ENCODE measurements at regions not wholly inside any gene's neighbourhood (a gene's known extent, or its start where the extent isn't known, plus 50 kb on each side); places are given as distances from the start of the nearest gene placed in this dataset.

GRCh38 chr19:56964410-56964920 lies 123.9 kb upstream of the PEG3 start:
- Histone ChIP-seq H3K36me3 (ENCODE audit: control insufficient read depth in 2 of 3, insufficient read depth in 3 of 3, low read length in 3 of 3) (no peaks in the 10 kb centered on the region), H3K27ac (ENCODE audit: low read depth in 2 of 2, low read length in 2 of 2) (no peak overlapping the region), H3K4me1 (ENCODE audit: control insufficient read depth in 2 of 3, insufficient read depth in 2 of 3, low read depth in 1 of 3, low read length in 3 of 3) (peaks cover 0 to 9% (median 4%) of the 10 kb centered on the region in 3 donors), H3K4me3 (ENCODE audit: low read length in 3 of 3) (no peak overlapping the region), H3K9ac (ENCODE audit: low read length in 3 of 3) (no peak overlapping the region), H3K27me3 (ENCODE audit: control insufficient read depth, insufficient read depth, low read length) (no peaks in the 10 kb centered on the region), H3K9me3 (ENCODE audit: control insufficient read depth in 2 of 3, insufficient read depth in 1 of 3, low read length in 3 of 3) (no peaks in the 10 kb centered on the region)
- FAIRE-seq = no peak
- TF ChIP-seq, protein P1, sequence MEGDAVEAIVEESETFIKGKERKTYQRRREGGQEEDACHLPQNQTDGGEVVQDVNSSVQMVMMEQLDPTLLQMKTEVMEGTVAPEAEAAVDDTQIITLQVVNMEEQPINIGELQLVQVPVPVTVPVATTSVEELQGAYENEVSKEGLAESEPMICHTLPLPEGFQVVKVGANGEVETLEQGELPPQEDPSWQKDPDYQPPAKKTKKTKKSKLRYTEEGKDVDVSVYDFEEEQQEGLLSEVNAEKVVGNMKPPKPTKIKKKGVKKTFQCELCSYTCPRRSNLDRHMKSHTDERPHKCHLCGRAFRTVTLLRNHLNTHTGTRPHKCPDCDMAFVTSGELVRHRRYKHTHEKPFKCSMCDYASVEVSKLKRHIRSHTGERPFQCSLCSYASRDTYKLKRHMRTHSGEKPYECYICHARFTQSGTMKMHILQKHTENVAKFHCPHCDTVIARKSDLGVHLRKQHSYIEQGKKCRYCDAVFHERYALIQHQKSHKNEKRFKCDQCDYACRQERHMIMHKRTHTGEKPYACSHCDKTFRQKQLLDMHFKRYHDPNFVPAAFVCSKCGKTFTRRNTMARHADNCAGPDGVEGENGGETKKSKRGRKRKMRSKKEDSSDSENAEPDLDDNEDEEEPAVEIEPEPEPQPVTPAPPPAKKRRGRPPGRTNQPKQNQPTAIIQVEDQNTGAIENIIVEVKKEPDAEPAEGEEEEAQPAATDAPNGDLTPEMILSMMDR (IDR thresholded peaks at IDR 0.05; ENCODE audit: borderline replicate concordance, extremely low read depth, insufficient read depth) = no peak
- intact Hi-C loops (cut with DNase I) = no loop called here
- DNase-seq = no peak

- intact Hi-C loops (cut with DNase I) = no loop called here
- Histone ChIP-seq H3K4me3 (ENCODE audit: low read length in 3 of 3) (no peak overlapping the region), H3K9me3 (ENCODE audit: control insufficient read depth in 2 of 3, insufficient read depth in 1 of 3, low read length in 3 of 3) (no peaks in the 10 kb centered on the region), H3K27me3 (ENCODE audit: control insufficient read depth, insufficient read depth, low read length) (no peaks in the 10 kb centered on the region), H3K4me1 (ENCODE audit: control insufficient read depth in 2 of 3, insufficient read depth in 2 of 3, low read depth in 1 of 3, low read length in 3 of 3) (peaks cover 0 to 13% (median 4%) of the 10 kb centered on the region in 3 donors), H3K27ac (ENCODE audit: low read depth in 2 of 2, low read length in 2 of 2) (no peak overlapping the region), H3K9ac (ENCODE audit: low read length in 3 of 3) (no peak overlapping the region), H3K36me3 (ENCODE audit: control insufficient read depth in 2 of 3, insufficient read depth in 3 of 3, low read length in 3 of 3) (no peaks in the 10 kb centered on the region)
- no peak for FAIRE-seq
- TF ChIP-seq, protein P1 (IDR thresholded peaks at IDR 0.05; ENCODE audit: borderline replicate concordance, extremely low read depth, insufficient read depth) = no peak
- peak in 4 of 5 donors; percentile 94 to 97 (median 95) for DNase-seq
Observed at GRCh38 chr19:56966225-56966696, 125.7 kb upstream of the PEG3 start.

DNA sequence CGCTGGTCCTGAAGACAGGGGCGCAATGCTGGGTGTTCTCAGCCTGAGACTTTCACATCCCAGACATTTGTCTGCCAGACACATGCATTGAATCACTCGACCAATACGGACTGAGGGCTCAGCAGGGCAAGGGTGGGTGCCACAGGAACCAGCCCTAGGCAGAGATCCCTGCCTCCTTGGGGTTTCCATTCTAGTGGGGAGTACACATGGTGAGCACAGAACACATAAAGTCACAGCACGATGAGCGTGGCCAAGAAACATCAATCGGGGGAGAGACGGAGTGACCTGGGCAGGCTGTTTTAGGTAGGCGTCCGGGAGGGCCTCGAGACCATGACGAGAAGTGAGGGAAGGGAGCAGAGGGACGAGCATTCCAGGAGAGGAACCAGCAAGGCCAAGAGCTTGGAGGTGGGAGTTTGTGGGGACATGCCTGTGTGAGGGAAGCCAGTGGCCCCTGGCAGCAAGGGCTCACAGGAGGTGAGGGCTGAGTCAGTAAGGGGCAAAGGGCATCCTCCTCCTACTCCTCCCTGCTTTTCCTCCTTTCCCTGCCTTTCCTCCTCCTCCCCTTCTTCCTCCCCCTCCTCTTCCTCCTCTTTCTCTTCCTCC lies 126.3 kb upstream of the PEG3 start:
- TF ChIP-seq, protein P1 (IDR thresholded peaks at IDR 0.05; ENCODE audit: borderline replicate concordance, extremely low read depth, insufficient read depth) = no peak
- FAIRE-seq (no peak), DNase-seq (no peak)
- H3K9ac ChIP-seq (ENCODE audit: low read length in 3 of 3) = no peak overlapping the region
- intact Hi-C loops (cut with DNase I) = no loop called here
- no peak overlapping the region for H3K27ac ChIP-seq (ENCODE audit: low read depth in 2 of 2, low read length in 2 of 2)
- H3K9me3 ChIP-seq (ENCODE audit: control insufficient read depth in 2 of 3, insufficient read depth in 1 of 3, low read length in 3 of 3) = no peaks in the 10 kb centered on the region
- H3K4me3 ChIP-seq (ENCODE audit: low read length in 3 of 3) = no peak overlapping the region
- H3K36me3 ChIP-seq (ENCODE audit: control insufficient read depth in 2 of 3, insufficient read depth in 3 of 3, low read length in 3 of 3) = no peaks in the 10 kb centered on the region
- no peaks in the 10 kb centered on the region for H3K27me3 ChIP-seq (ENCODE audit: control insufficient read depth, insufficient read depth, low read length)
- H3K4me1 ChIP-seq (ENCODE audit: control insufficient read depth in 2 of 3, insufficient read depth in 2 of 3, low read depth in 1 of 3, low read length in 3 of 3) = peaks cover 0 to 13% (median 4%) of the 10 kb centered on the region in 3 donors

Measured in kidney (tissue), 13 donors.